Thyroid gland (tissue), 4 donors: ENCODE measurements at regions not wholly inside any gene's neighbourhood (a gene's known extent, or its start where the extent isn't known, plus 50 kb on each side); places are given as distances from the start of the nearest gene placed in this dataset.

Experiments
- DNase-seq, 2 donors: peaks; one replicate each; pipeline ENCODE4 v3.0.0-alpha.2; 2019
- H3K27ac ChIP-seq, 3 donors: fragments of 200-600 bp; sonication (generic); 1 replicate in 2 of 3; 2 replicates in 1 of 3; pipeline ENCODE4 v1.5.1; 2016 to 2019; ENCODE audit warnings: mild to moderate bottlenecking in 1 of 3, moderate library complexity in 1 of 3
- H3K27me3 ChIP-seq: fragments of 200-600 bp; sonication (generic); one replicate; pipeline ENCODE4 v1.5.1; 2019
- H3K36me3 ChIP-seq, 2 donors: fragments of 200-600 bp; sonication (generic); one replicate each; pipeline ENCODE4 v1.5.1; 2016 to 2019
- H3K4me1 ChIP-seq, 2 donors: fragments of 200-600 bp; sonication (generic); one replicate each; pipeline ENCODE4 v1.5.1; 2017 to 2019
- H3K4me3 ChIP-seq, 3 donors: fragments of 200-600 bp; sonication (generic); replicated peaks in 1 of 3; 1 replicate in 2 of 3; 2 replicates in 1 of 3; pipeline ENCODE4 v1.5.1; 2016; ENCODE audit warnings: mild to moderate bottlenecking in 1 of 3
- H3K9me3 ChIP-seq: fragments of 200-600 bp; sonication (generic); one replicate; pipeline ENCODE4 v1.5.1; 2017
- POLR2A ChIP-seq, 2 donors: fragments of 450-650 bp; IDR thresholded peaks; one replicate each; pipeline ENCODE4 v1.6.1; 2017; ENCODE audit warnings: antibody characterized with exemption in 2 of 2, mild to moderate bottlenecking in 2 of 2, moderate library complexity in 1 of 2
- WGBS, 2 donors: methylation state at CpG; one replicate each; pipeline ENCODE4 v1.1.5; 2017; 5-methylcytosine and 5-hydroxymethylcytosine counted together
- intact Hi-C: fragments of 100-400 bp; cut with DNase I; formaldehyde crosslinking; loops from one replicate; pipeline ENCODE4 v1.15.1; 2023
- TF ChIP-seq, protein P1 (sequence below), 6 experiments: fragments of 200-600 bp in 3 of 6; fragments of 450-650 bp in 3 of 6; sonication (generic) in 3 of 6; IDR thresholded peaks; one replicate each; pipeline ENCODE4 v1.5.1; 2016 to 2019; ENCODE audit warnings: antibody characterized with exemption in 6 of 6, mild to moderate bottlenecking in 2 of 6, inconsistent platforms in 1 of 6, moderate library complexity in 1 of 6

DNA sequence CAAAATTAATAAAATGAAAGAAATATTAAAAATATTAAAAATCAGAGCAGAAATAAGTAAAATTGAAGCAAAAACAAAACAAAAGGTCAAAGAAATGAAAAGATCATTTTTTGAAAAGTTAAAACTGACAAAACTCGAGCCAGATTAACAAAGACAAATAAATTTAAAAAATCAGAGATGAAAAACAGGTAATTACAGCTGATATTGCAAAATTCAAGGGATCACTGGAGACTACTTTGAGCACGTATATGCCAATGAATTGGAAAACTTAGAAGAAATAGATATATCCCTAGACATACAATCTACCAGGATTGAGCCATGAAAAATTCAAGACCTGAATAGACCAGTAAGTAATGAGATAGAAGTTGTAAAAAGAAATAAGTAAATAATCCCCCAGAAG, 446.2 kb upstream of the EYS start:
- intact Hi-C loops, result no loop called here
- TF ChIP-seq, protein P1, sequence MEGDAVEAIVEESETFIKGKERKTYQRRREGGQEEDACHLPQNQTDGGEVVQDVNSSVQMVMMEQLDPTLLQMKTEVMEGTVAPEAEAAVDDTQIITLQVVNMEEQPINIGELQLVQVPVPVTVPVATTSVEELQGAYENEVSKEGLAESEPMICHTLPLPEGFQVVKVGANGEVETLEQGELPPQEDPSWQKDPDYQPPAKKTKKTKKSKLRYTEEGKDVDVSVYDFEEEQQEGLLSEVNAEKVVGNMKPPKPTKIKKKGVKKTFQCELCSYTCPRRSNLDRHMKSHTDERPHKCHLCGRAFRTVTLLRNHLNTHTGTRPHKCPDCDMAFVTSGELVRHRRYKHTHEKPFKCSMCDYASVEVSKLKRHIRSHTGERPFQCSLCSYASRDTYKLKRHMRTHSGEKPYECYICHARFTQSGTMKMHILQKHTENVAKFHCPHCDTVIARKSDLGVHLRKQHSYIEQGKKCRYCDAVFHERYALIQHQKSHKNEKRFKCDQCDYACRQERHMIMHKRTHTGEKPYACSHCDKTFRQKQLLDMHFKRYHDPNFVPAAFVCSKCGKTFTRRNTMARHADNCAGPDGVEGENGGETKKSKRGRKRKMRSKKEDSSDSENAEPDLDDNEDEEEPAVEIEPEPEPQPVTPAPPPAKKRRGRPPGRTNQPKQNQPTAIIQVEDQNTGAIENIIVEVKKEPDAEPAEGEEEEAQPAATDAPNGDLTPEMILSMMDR (IDR thresholded peaks at IDR 0.05), result no peak
- TF ChIP-seq POLR2A (IDR thresholded peaks at IDR 0.05), result no peak

DNA sequence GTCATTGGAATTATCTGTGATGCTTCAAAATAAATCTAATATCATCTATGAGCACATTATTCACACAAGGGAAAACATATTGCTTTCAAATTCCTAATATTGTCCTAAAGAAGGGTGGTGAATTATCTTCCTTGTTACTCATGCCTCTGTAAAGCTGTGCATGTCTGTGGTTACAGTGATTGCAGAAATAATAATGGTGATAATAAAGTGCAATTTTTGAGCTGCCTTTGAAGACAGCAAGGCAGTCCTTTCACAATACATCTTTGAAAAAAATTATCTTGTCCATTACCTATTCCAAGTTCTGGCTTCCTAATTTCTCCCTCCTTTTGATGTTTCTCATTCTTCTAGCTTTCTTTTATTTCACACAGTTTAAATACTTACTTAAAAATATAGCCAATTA, 442.1 kb upstream of the EYS start:
- Histone ChIP-seq H3K27me3 (no peaks in the 10 kb centered on the region), H3K9me3 (no peaks in the 10 kb centered on the region), H3K27ac (no peak overlapping the region), H3K4me3 (no peak overlapping the region), H3K4me1 (no peaks in the 10 kb centered on the region), H3K36me3 (no peaks in the 10 kb centered on the region)
- intact Hi-C loops, result no loop called here
- TF ChIP-seq, protein P1 (IDR thresholded peaks at IDR 0.05), result no peak
- TF ChIP-seq POLR2A (IDR thresholded peaks at IDR 0.05), result no peak
- no peak for DNase-seq

More for the DNA sequence above, 446.2 kb upstream of the EYS start:
- Histone ChIP-seq H3K36me3 (no peaks in the 10 kb centered on the region), H3K27ac (no peak overlapping the region), H3K27me3 (no peaks in the 10 kb centered on the region), H3K9me3 (no peaks in the 10 kb centered on the region), H3K4me1 (no peaks in the 10 kb centered on the region), H3K4me3 (no peak overlapping the region)
- 70 to 71% methylated on average over 2 of the region's 2 CpGs for WGBS, 2 donors
- no peak for DNase-seq

DNA sequence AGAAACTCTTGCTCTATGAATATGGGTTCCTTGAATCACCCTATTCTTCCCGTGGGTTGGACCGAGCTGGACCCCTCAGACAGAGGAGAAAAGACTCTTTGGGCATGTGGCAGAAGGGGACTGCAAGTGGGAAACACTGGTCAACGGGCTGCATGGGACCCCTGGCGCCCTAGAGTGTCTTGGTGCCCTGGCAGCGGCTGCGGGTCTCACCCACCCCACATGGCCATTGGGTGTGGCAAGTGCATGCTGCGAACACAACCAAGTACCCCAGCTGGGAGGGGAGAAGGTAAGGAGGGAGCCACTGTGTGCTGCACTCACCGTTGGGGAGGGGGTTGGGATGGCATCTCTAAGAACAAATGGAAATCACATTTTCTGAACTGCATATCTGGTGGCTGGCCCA, 438.8 kb upstream of the EYS start:
- intact Hi-C loops, result no loop called here
- no peak for DNase-seq
- Histone ChIP-seq H3K36me3 (no peaks in the 10 kb centered on the region), H3K9me3 (no peaks in the 10 kb centered on the region), H3K27me3 (no peaks in the 10 kb centered on the region), H3K27ac (no peak overlapping the region), H3K4me1 (no peaks in the 10 kb centered on the region), H3K4me3 (no peak overlapping the region)
- TF ChIP-seq POLR2A (IDR thresholded peaks at IDR 0.05), result no peak
- TF ChIP-seq, protein P1 (IDR thresholded peaks at IDR 0.05), result no peak
- WGBS, 2 donors, result 94 to 95% methylated on average over 6 to 8 of the region's 8 CpGs

DNA sequence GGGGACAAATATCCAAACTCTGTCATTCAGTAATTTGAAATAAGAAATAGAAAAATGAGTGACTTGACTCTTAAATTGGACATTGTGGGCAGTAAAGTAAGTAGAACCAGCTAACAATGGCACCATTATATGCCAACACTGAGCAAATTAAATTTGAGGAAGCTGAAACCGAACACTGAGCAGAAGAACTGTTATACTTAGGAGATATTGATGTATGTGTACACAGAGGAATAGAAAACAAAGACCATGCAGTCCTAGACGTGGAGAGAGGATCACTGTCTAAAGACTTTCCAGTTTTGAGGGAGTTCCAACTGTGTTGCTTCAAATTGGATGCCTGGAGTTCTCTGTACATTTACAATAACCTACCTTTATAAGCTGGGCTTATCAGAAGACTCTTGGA, 427.0 kb upstream of the EYS start:
- Histone ChIP-seq H3K4me1 (no peaks in the 10 kb centered on the region), H3K27ac (no peak overlapping the region), H3K9me3 (no peaks in the 10 kb centered on the region), H3K36me3 (no peaks in the 10 kb centered on the region), H3K4me3 (no peak overlapping the region), H3K27me3 (no peaks in the 10 kb centered on the region)
- no peak for DNase-seq
- TF ChIP-seq POLR2A (IDR thresholded peaks at IDR 0.05), result no peak
- TF ChIP-seq, protein P1 (IDR thresholded peaks at IDR 0.05), result no peak
- intact Hi-C loops, result no loop called here
- 66 to 76% methylated on average over 2 of the region's 2 CpGs for WGBS, 2 donors

DNA sequence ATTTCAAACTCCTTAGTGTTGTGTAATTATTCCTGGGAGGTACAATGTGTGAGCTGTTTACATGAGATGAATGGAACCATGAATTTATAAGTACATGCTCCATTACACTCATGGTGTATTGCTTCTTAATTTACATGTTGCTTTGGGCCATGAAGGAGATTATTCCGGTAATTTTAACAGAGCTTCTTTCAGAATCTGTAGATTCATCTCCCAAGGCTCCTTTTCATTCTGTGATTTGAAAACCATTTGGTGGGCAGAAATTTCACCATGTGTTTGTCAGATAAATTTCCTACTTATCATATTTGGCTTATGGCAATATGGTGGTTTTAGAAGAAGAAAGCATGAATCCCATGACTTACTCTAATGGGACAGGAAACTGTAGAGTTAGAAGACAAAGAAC, 421.6 kb upstream of the EYS start:
- Histone ChIP-seq H3K4me3 (no peak overlapping the region), H3K27ac (no peak overlapping the region), H3K9me3 (no peaks in the 10 kb centered on the region), H3K36me3 (no peaks in the 10 kb centered on the region), H3K27me3 (no peaks in the 10 kb centered on the region), H3K4me1 (no peaks in the 10 kb centered on the region)
- TF ChIP-seq, protein P1 (IDR thresholded peaks at IDR 0.05), result no peak
- no peak for TF ChIP-seq POLR2A (IDR thresholded peaks at IDR 0.05)
- whole genome bisulfite sequencing, 2 donors, result 93 to 94% methylated on average over 1 of the region's 1 CpG
- no peak for DNase-seq
- intact Hi-C loops, result no loop called here
